HG03442 (cell line): ENCODE measurements at regions not wholly inside any gene's neighbourhood (a gene's known extent, or its start where the extent isn't known, plus 50 kb on each side); places are given as distances from the start of the nearest gene placed in this dataset.
A peak's percentile ranks its signal among the peaks of the same experiment; 100 is the strongest.

Experiments used
- ATAC-seq: cut with Tn5 transposase; IDR thresholded peaks from one replicate; pipeline ENCODE4 v1.9.1; 2021; ENCODE audit warnings: mild to moderate bottlenecking, moderate library complexity; ENCODE audit not compliant: unreplicated experiment

DNA sequence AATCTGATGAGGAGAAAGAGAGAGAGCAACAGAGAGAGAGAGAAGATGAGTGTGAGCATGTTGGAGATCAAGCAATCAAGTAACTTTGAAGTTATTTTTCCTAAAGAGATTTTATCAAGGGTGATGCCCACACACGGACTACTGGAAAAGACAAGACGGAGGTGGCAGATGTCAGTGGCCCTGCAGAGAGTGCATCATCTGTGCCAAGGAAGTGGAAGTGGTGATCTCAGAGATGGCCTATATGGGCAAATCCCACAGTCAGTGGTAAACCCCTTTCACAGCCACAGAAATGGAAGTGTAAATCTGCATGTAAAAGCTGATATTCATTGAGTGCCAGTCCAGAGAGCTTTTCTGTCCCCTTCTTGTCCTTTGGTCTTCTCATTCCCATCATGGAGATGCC lies 577.2 kb upstream of the AADAT start:
- peak; percentile 47 for ATAC-seq

DNA sequence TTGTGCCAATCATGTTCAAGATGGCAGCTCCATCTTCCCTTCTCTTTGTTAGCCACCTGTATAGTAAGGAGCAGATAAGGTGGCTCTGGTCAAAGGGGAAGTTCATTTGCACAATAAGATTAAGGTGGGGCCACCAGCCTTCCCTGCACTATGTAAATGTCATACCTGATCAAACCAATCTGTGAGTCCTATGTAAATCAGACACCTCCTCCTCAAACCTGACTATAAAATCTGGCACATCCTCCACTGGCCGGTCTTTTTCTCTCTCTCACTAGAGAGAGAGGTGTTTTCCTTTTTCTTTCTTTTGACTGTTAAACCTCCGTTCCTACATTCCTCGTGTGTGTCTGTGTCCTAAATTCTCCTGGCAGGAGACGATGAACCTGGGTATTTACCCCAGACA lies 572.5 kb upstream of the AADAT start:
- ATAC-seq = no peak

DNA sequence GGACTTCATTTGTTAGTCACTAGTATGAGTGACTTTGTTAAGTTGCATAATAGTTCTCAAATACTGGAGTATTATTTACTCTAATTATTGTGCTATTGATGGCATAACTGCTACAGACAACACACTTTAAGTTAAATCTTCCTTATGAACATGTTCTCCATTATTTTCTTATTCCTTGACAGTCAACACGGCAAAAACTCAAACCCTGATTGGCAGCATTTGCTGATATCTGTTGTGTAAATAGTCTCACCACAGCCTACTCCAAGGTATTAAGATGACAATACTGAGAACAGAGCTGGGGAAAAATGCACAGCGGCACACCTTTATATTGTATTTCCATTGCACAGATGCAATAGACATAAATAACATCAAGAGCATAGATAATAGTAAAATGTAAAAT lies 568.0 kb upstream of the AADAT start:
- ATAC-seq = no peak

DNA sequence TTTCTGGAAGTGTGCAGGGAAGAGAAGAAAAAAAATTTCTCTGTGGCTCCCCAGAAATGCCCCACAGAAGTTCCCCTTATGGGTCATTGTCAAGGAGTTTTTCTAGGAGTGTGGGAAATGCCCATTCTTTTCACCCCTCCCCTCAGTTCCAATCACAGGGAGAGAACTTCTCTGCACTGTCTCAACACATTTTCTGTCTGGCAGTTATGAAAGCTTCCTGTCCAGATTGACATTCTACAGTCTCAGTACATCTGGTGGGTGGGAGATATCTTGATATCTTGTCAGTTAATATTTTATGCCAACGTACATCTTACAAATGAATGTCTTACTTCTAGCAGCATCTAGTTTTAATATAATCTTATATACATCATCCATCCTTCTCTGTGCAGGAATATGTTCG lies 566.8 kb upstream of the AADAT start:
- no peak for ATAC-seq

DNA sequence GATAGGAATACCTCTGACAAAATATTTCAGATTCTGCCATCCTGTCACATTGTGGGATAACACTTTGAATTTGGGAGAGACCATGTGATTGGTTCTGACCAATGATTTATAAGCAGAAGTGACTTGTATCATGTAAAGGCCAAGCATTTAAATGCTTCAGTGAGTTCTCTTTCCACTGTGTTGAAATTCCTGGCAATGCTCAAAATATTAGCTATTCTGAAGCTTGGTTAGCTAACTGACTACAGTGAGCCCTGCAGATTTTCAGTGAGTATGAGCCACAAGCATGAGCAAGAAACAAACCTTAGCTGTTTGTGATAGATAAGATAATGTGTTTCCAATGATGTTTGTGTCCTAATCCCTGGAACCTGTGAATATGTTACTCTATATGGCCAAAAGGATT lies 562.8 kb upstream of the AADAT start:
- ATAC-seq = no peak

DNA sequence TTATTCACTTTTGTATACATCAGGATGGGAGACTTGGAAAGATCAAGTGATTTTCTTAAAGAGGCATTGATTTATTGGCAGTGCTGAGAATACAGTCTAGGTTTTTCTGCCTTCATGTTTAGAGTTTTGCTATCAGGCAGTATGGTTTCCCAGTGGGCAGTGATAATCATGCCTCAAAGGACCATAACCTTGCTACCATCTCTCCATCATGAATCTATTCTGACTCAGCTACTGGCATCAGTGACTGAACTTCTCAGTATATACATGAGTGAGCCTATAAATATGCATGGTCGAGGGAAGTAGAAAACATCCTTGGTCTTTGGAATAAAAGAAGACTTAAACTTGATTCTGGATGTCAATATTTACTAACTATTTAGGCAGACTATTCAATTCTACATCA lies 562.0 kb upstream of the AADAT start:
- ATAC-seq = no peak

DNA sequence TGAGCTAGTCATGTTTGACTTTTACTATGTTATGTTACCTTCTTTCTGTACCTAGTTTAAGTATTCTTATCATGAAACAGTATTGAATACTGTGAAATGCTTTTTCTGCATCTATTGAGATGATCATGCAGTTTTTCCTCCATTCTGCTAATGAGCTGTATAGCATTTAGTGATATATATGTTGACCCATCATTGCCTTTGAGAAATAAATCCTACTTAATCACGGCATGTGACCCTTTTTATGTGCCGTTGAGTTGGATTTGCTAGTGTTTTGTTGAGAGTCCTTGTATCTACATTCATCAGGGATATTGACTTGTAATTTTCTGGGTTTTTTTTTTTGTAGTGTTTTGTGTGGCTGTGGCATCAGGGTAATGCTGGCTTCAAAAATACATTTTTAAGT lies 537.7 kb upstream of the AADAT start:
- no peak for ATAC-seq

DNA sequence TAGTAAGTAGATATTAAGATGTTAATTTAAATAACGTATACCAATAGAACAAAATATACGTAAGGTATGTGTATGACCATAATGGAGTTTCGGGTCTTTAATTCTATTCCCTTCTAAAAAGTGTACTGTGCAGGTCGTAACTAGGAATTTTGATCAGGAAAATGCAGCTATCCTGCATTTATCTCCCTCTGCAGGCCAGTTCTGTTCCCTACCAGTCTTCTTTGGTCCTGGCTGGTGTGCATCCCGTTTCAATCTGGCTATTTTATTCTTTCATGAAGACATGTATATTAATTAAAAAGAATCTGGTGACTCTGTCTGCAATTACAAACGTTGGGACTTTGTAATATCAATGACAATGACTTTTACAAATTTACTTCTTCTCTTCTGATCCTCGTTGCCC lies 534.1 kb upstream of the AADAT start:
- ATAC-seq = no peak

DNA sequence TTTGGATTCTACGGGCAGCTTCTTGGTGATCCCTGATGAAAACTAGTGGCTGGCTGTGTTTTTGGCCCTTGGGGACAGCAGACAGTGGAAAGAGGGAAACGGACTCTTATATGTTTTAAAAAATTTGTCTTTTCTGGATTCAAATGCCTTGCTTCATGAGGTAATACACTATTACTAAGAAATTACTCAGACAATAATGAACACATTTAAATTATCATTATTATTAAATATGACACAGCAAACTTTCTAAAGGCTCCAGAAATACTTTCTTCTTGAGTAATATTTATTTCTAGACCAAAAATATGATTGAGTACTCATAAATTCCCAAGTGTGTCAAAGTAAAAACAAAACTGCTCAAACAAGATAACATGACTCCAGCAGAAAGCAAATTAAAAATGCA lies 520.7 kb upstream of the AADAT start:
- ATAC-seq = no peak

DNA sequence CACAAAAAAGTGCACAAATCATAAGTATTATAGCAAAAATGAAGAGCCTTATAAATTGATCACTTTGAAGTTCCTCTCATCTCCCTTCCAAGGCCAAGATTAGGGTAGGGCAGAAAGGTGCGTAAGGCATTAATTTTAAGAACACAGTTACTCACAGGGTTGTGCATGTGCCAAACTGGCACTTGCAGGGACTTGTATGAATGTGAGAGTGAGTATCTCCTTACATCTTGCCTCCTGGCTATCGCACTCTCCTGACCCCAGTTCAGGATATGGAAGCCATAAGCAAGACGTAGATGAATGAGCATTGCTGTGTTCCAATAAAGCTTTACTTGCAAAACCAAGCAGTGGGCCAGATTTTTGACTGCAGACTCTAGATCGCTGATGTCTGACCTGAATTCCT lies 510.1 kb upstream of the AADAT start:
- ATAC-seq = no peak

DNA sequence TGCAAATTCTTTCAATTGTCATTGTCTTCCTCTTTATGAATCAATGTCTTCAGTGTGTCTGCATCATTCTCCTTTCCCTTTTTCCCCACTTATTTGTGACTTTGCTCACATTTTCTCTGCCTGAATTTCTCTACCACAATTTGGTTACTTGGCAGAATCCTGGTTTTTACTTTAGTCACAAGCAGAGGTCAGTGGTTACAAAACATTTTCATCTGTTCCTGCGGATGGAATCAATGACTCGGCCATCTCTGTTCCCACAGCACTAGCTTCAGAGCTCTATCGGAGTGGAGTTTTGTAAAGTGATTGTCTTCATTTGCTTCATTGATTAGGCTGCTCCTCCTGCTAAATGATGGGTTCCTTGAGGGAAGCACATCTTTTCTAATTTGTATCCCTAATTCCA lies 501.3 kb upstream of the AADAT start:
- no peak for ATAC-seq

DNA sequence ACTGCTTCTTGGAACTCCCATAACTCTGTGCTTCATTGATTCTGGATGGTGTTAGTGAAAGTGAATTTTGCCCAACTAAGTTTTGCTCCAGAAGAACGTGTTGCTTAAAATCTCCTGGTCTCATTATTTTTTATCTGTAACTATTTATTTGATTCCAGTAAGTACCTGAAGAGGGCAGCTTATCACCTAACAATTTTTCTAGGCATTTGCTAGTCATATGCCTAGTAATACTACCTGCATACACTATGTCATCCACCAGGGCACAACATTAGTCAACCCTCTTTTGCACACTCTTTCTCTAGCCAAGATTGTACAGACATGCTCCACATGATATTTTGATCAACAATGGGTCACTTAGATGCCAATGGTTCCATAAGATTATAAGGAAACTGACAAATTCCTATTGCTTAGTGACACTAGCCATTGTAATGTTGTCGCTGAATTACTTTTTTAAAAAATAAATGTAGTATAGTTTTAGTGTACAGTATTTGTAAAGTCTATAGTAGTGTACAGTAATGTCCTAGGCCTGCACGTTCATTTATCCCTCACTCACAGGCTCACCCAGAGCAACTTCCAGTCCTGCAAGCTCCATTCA lies 499.9 kb upstream of the AADAT start:
- peak; percentile 98 for ATAC-seq

DNA sequence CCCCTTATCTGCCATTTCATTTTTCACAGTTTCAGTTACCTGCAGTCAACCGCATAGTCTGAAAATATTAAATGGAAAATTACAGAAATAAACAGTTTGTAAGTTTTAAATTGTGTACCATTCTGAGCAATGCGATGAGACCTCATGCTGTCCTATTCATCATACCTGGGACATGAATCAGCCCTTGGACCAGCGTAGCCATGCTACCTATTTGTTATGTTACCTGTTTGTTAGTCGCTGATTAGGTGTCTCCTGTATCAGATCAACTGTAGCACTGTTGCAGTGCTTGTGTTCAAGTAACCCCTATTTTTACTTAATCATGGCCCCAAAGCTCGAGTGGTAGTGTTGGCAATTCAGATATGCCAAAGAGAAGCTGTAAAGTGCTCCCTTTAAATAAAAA lies 492.2 kb upstream of the AADAT start:
- no peak for ATAC-seq

DNA sequence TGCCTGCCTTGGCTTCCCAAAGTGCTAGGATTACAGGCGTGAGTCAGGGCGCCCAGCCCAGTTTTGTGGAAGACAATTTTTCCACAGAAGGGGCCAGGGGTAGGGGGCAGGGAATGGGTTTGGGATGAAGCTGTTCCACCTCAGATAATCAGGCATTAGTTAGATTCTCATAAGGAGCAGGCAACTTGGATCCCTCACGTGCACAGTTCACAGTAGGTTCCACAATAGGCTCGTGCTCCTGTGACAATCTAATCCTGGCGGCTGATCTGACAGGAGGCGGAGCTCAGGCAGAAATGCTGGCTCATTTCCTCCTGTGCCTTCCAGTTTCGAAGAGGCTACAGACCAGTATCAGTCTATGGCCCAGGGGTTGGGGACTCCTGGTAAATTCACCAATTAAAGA lies 491.6 kb upstream of the AADAT start:
- ATAC-seq = no peak

DNA sequence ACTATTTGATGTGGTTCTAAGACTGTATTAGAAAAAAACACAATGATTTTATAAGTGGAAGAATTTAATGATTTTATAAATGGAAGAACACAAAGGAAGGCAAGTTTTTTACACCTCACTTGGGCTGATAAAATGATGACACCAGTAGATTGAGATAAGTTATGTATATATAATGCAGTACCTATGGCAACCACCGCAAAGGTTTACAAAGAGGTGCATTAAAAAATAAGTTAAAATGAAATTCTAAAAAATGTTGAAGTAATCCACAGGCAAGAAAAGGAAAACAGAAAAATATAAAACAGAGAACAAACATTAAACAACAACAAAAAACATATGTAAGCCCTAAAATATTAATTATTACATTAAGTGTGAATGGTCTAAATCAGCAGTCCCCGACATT lies 490.9 kb upstream of the AADAT start:
- ATAC-seq = no peak

DNA sequence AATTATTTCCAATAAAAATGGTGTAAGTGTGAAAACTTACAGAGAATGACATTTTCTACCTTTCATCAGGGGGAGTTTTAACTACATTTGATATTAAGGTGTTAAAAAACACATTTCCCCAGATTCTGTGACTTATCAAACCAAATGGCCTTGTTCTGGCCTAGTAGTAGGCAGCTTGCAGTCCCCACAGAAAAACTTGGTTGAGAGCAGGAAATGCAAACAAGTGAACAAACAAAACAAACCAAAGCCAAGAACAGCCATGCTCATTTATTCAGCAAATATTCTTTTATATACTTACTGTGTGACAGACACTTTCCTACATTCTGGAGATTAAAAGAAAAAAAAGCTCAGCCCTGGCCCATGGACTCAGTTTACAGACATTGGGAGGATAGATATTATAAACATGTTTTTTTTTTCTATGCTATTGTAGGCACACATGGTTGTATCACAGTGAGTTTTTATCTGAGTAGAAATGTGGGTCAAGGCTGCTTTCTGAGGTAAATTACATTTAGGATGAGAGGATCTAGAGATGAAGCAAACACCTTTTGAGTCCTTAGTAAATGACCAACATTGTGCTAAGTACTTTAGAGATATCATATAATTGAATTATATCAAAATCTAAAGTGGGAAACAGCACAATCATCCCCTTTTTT lies 449.2 kb upstream of the AADAT start:
- no peak for ATAC-seq

DNA sequence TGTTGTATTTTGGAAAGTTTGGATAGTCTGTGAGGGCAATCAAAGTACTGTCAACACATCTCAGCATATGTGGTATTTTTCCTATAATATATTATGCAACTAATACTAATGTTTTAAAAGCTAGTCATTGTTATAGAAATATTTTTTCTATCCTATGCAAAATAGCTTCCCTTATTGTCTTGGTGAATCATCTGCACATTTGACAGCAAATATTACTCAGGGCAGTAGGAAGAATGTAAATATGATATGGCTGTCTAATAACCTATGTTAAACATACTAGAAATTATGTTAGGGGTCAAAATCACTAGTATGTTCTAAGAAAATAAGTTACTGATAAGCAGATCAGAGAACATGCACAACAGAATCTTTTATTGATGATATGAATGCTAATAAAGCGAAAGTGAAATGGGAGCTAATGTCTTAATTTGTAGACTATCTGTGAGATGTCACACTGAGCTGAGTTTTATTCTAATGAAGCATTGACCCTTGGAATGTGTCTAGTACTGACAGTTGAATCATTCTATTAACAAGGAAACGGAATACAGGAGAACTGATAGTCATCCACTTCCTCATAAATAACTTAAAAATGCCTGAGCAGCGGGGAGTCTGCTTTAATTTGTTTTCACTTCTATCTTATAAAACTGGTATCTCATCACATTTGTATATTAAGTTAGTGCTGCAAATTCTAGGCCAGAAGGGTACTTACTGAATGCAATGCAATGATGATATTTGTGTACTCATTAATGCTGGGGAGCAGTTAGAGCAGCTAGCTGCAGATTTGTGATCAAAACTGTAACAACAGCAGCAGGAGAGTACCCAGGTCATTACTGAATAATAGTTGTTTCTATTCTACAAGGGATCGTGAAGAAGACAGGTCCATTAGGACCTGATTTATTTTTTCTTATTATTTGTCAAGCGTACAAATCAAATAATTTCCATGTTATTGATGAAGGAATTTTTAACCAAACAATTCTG lies 440.3 kb upstream of the AADAT start:
- no peak for ATAC-seq

DNA sequence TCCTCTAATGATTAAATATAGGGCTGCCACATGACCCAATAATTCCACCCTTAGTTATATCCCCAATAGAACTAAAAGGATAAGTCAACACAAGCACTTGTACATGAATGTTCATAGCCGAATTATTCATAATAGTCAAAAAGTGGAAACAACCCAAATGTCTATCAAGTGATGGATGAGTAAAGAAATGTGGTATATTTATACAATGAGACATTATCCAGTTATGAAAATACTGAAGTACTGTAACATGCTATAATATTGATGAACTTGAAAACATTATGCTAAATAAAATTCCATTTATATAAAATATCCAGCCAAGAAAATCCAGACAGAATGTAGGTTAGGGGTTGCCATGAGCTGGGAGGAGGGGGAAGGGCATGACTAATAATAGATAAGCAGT lies 436.7 kb upstream of the AADAT start:
- ATAC-seq = no peak

DNA sequence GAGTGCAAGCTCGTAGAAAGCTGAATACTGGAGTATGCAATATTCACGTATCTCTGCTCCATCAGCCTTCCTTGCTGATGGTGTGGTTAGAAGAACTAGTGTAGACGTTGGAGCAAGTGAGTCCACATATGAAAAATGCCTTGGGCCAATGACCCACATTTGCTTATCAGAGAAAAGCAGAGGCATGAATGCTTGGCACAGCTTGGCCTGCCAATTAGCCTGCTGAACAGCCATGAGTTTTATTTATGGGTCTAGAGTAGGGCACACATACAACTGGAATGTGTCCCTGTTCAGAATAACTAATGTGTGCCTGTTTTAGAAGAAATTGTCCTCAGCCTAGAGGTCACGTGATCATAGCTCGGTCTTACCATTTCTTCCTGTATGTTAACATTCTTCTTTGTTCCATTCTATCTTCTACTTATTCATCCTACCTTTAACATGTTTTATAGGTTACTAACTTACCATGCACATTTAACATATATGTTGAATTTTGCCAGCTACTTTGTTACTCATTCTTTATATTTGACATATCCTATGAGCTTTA lies 432.7 kb upstream of the AADAT start:
- no peak for ATAC-seq

DNA sequence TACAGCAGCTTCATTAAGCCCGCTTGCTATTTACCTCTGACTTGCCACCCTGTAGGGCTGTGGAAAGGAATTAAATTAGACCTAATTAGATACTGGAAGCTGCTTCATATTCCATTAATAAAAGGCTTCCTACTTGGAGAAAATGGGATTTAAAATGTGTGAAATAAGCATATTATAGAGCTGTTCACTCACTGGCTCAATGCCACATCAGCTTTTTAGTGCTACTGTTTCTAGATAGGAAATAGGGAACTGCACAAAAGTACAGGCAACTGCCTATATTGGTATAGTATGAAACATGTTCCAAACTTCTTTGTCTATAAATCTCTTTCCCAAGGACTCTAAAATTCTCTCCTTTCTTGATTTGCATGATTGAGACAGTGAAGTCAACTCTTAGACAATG lies 407.9 kb upstream of the AADAT start:
- ATAC-seq = peak; percentile 21

DNA sequence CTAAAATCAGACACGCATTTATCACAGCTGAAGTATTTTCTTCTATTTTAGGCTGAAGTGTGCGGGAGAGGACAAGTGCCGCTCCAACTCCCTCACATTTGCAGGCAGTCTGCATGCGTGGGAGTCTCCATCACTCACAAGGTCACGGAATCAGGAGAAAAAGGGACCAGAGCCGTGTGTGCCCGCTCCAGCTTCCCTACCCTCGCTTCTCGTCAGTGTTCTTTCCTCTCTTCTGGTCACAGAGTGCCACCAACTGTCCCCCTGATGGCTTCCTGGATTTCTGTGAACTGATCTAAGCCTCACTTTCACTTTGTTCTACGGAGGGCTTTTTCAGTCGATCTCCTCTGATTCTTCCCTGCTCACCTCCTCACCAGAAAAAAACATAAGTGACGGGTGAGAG lies 407.4 kb upstream of the AADAT start:
- peak; percentile 89 for ATAC-seq

DNA sequence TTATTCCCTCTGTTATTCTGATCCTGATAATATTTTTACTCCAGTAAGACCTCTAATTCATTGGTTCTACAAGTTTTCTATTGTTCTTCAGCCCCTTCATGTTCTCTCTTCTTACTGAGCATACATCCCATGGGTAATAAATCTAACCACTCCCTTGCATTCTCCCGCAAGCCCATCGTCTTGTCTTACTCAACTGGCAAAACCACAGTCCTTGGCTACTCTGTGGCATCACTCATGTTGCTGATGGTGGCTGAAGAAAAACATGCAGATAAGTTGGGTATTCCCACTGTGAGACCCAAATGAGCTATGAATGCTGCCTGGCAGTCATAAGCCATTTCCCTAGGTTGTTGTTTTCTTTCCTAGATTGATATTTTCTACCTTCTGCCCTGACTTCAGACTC lies 402.2 kb upstream of the AADAT start:
- ATAC-seq = no peak
